OCI-LY3 (cell line): ENCODE measurements at regions not wholly inside any gene's neighbourhood (a gene's known extent, or its start where the extent isn't known, plus 50 kb on each side); places are given as distances from the start of the nearest gene placed in this dataset.

Source experiments
- H2AFZ ChIP-seq: fragments of 200-600, 300-600 bp; shearing (Covaris generic); 2 replicates; pipeline ENCODE4 v1.6.0; 2014; ENCODE audit warnings: antibody characterized with exemption, low read depth, low read length
- H3K27ac ChIP-seq: fragments of 200-600, 300-600 bp; sonication (generic); 2 replicates; pipeline ENCODE4 v1.5.1; 2014; ENCODE audit warnings: mild to moderate bottlenecking, low read length, moderate library complexity, mixed read lengths
- H3K27me3 ChIP-seq: fragments of 200-600, 300-600 bp; sonication (generic); 2 replicates; pipeline ENCODE4 v1.6.1; 2014; ENCODE audit warnings: low read depth, low read length, mixed read lengths
- H3K36me3 ChIP-seq: fragments of 200-600, 300-600 bp; sonication (generic); replicated peaks from 2 replicates; pipeline ENCODE3; 2014; ENCODE audit warnings: low read depth, low read length, mixed read lengths
- H3K4me1 ChIP-seq: fragments of 300-600, 200-600 bp; sonication (generic); 2 replicates; pipeline ENCODE4 v1.6.1; 2014; ENCODE audit warnings: low read length, mixed read lengths
- H3K4me2 ChIP-seq: fragments of 200-600, 300-600 bp; sonication (generic); 2 replicates; pipeline ENCODE4 v1.6.1; 2014; ENCODE audit warnings: low read length, mixed read lengths
- H3K4me3 ChIP-seq: fragments of 300-600, 200-600 bp; sonication (generic); 2 replicates; pipeline ENCODE4 v1.5.1; 2014; ENCODE audit warnings: antibody characterized with exemption, mild to moderate bottlenecking, low read length, moderate library complexity
- H3K79me2 ChIP-seq: fragments of 300-600, 200-600 bp; shearing (Covaris generic); 2 replicates; pipeline ENCODE4 v1.6.1; 2014; ENCODE audit warnings: mild to moderate bottlenecking, low read length, mixed read lengths
- H3K9ac ChIP-seq: fragments of 300-600, 200-600 bp; shearing (Covaris generic); 2 replicates; pipeline ENCODE4 v1.6.0; 2014; ENCODE audit warnings: mild to moderate bottlenecking, low read length, moderate library complexity
- H3K9me3 ChIP-seq: fragments of 200-600, 300-600 bp; shearing (Covaris generic); 2 replicates; pipeline ENCODE4 v1.6.1; 2014; ENCODE audit warnings: low read length, mixed read lengths; ENCODE audit not compliant: insufficient read depth
- H4K20me1 ChIP-seq: fragments of 200-600, 300-600 bp; sonication (generic); 2 replicates; pipeline ENCODE4 v1.6.1; 2016; ENCODE audit warnings: low read length, mixed read lengths; ENCODE audit not compliant: insufficient read depth
- CTCF ChIP-seq: fragments of 200-600, 300-600 bp; sonication (generic); IDR thresholded peaks from 2 replicates; pipeline ENCODE4 v1.5.1; 2014; ENCODE audit warnings: antibody characterized with exemption, low read length, low read depth
- EZH2phosphoT487 ChIP-seq: fragments of 200-600 bp; shearing (Covaris generic); IDR thresholded peaks from 2 replicates; pipeline ENCODE4 v1.6.1; 2018; ENCODE audit warnings: antibody characterized with exemption, mixed run types, low read depth

- Histone ChIP-seq H4K20me1 (no peaks in the 10 kb centered on the region), H3K9ac (no peak overlapping the region), H3K4me2 (no peak overlapping the region), H3K27ac (no peak overlapping the region), H3K36me3 (no peaks in the 10 kb centered on the region), H3K4me3 (no peak overlapping the region), H3K27me3 (no peaks in the 10 kb centered on the region), H3K79me2 (no peaks in the 10 kb centered on the region), H2AFZ (no peak overlapping the region), H3K9me3 (no peaks in the 10 kb centered on the region), H3K4me1 (no peaks in the 10 kb centered on the region)
- TF ChIP-seq CTCF: peak; percentile 48
- TF ChIP-seq EZH2phosphoT487: no peak
These were observed 50.7 kb upstream of the GOLGA6L2 start for GRCh38 chr15:23497710-23498111.
